ENCODE measurements at regions not wholly inside any gene's neighbourhood (a gene's known extent, or its start where the extent isn't known, plus 50 kb on each side); places are given as distances from the start of the nearest gene placed in this dataset.
"Not testable (repeated sequence)": the region's sequence is repeated elsewhere in the genome, so short reads cannot be mapped to it uniquely, and the experiment has no call there.

DNA sequence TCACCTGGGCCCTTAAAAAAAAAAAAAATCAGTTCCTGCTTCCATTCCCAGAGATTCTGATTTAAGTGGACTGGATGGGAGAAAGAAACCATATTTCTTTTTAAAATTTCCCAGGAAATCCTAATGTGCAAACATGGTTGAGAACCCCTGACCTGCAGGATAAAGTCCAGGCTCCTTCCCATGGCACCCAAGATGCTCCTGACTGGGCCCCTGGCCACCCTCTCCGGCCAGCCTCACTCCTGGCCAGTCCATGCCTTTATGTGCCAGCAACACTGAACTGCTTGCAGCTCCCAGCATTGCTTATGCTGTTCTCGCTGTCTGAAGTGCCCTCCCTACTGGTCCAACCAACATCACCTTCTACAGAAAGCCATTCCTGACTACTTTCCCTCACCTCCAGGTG lies 93.9 kb downstream of the TEX35 start:
- Histone ChIP-seq H3K27me3 (ENCODE audit: control insufficient read depth, insufficient read depth, low read length, poor library complexity, severe bottlenecking) (no peaks in the 10 kb centered on the region), H3K9ac (ENCODE audit: extremely low read depth, low read length, poor library complexity, severe bottlenecking) (no peak overlapping the region), H3K4me3 (ENCODE audit: low read length) (no peak overlapping the region), H3K27ac (ENCODE audit: low read depth, low read length) (no peak overlapping the region), H3K4me1 (ENCODE audit: control insufficient read depth, insufficient read depth, low read length) (no peaks in the 10 kb centered on the region), H3K9me3 (ENCODE audit: control insufficient read depth, low read length) (no peaks in the 10 kb centered on the region), H3K36me3 (ENCODE audit: control insufficient read depth, insufficient read depth, low read length) (no peaks in the 10 kb centered on the region)
- no peaks in the 10 kb centered on the region for H3K36me3 Mint-ChIP-seq (ENCODE audit: low read depth)
- no peak overlapping the region for H3K27ac Mint-ChIP-seq
- TF ChIP-seq, protein P1, sequence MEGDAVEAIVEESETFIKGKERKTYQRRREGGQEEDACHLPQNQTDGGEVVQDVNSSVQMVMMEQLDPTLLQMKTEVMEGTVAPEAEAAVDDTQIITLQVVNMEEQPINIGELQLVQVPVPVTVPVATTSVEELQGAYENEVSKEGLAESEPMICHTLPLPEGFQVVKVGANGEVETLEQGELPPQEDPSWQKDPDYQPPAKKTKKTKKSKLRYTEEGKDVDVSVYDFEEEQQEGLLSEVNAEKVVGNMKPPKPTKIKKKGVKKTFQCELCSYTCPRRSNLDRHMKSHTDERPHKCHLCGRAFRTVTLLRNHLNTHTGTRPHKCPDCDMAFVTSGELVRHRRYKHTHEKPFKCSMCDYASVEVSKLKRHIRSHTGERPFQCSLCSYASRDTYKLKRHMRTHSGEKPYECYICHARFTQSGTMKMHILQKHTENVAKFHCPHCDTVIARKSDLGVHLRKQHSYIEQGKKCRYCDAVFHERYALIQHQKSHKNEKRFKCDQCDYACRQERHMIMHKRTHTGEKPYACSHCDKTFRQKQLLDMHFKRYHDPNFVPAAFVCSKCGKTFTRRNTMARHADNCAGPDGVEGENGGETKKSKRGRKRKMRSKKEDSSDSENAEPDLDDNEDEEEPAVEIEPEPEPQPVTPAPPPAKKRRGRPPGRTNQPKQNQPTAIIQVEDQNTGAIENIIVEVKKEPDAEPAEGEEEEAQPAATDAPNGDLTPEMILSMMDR (conservative IDR thresholded peaks at IDR 0.05) = no peak
- peaks cover 5% of the 10 kb centered on the region for H3K4me1 Mint-ChIP-seq
- no peak for DNase-seq
- H3K27me3 Mint-ChIP-seq (ENCODE audit: insufficient read depth) = no peaks in the 10 kb centered on the region
- H3K4me3 Mint-ChIP-seq = no peak overlapping the region
- 92 to 100% methylated on average over 1 to 2 of the region's 2 CpGs for WGBS, 2 experiments (ENCODE audit: insufficient coverage in 1 of 2, insufficient read length in 1 of 2)
- no peaks in the 10 kb centered on the region for H3K9me3 Mint-ChIP-seq

DNA sequence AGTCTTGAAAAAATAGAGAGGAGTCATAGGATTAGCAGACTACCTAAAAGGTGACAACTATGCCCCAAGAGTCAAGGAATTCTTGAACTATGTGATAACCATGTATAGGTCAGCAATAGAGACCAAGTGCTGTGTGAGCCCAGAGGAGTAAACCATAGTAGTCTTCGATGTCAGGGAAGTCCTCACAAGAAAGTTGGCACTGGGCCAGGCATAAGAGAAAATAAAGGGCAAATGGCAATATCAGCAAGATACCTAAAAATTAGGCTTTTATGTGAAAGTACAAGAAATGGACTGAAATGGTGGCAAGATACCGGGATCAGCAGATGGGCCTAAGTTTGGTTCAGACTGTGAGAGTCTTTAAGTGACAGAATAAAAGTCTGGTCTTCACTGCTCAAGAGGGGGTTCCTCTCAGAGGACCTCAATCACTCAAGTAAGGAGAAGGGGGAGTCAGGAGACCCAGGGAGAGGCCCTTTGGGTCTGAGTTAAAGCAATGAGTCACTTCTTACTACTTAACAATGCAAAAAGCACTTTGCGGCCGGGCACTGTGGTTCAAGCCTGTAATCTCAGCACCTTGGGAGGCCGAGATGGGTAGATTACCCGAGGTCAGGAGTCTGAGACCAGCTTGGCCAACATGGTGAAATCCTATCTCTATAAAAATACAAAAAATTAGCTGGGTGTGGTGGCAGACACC lies 95.0 kb downstream of the TEX35 start:
- Histone ChIP-seq H3K27me3 (ENCODE audit: control insufficient read depth, insufficient read depth, low read length, poor library complexity, severe bottlenecking) (no peaks in the 10 kb centered on the region), H3K4me1 (ENCODE audit: control insufficient read depth, insufficient read depth, low read length) (no peaks in the 10 kb centered on the region), H3K9me3 (ENCODE audit: control insufficient read depth, low read length) (no peaks in the 10 kb centered on the region), H3K27ac (ENCODE audit: low read depth, low read length) (no peak overlapping the region), H3K9ac (ENCODE audit: extremely low read depth, low read length, poor library complexity, severe bottlenecking) (no peak overlapping the region), H3K4me3 (ENCODE audit: low read length) (no peak overlapping the region), H3K36me3 (ENCODE audit: control insufficient read depth, insufficient read depth, low read length) (no peaks in the 10 kb centered on the region)
- 90 to 93% methylated on average over 3 to 6 of the region's 6 CpGs for WGBS, 2 experiments (ENCODE audit: insufficient coverage in 1 of 2, insufficient read length in 1 of 2)
- Mint-ChIP-seq H3K36me3 (ENCODE audit: low read depth) (no peaks in the 10 kb centered on the region), H3K4me3 (no peak overlapping the region), H3K27me3 (ENCODE audit: insufficient read depth) (no peaks in the 10 kb centered on the region), H3K27ac (no peak overlapping the region), H3K4me1 (peaks cover 5% of the 10 kb centered on the region), H3K9me3 (no peaks in the 10 kb centered on the region)
- TF ChIP-seq, protein P1 (conservative IDR thresholded peaks at IDR 0.05) = no peak
- no peak for DNase-seq

DNA sequence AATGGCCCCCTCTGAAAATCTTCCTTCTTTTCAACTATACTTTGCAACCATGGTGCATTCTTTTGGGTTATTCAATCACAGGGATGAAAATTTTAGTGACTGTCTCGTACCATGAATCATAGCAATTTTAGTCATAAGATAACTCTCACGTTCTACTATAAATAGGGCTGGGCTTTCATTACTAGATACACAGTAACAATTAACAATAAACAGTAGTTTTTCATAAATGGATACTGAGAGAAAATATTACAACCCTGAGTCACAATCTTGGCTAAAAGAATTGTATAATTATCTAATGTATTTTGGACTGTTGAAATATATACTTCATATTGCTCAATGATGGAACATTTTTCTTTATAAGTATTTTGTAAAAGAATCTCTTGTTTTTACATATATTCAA lies 96.1 kb downstream of the TEX35 start:
- Mint-ChIP-seq H3K27me3 (ENCODE audit: insufficient read depth) (no peaks in the 10 kb centered on the region), H3K36me3 (ENCODE audit: low read depth) (no peaks in the 10 kb centered on the region), H3K4me1 (peaks cover 5% of the 10 kb centered on the region), H3K27ac (no peak overlapping the region), H3K9me3 (no peaks in the 10 kb centered on the region), H3K4me3 (no peak overlapping the region)
- TF ChIP-seq, protein P1 (conservative IDR thresholded peaks at IDR 0.05) = no peak
- Histone ChIP-seq H3K4me3 (ENCODE audit: low read length) (no peak overlapping the region), H3K36me3 (ENCODE audit: control insufficient read depth, insufficient read depth, low read length) (no peaks in the 10 kb centered on the region), H3K9ac (ENCODE audit: extremely low read depth, low read length, poor library complexity, severe bottlenecking) (no peak overlapping the region), H3K27me3 (ENCODE audit: control insufficient read depth, insufficient read depth, low read length, poor library complexity, severe bottlenecking) (no peaks in the 10 kb centered on the region), H3K9me3 (ENCODE audit: control insufficient read depth, low read length) (no peaks in the 10 kb centered on the region), H3K4me1 (ENCODE audit: control insufficient read depth, insufficient read depth, low read length) (no peaks in the 10 kb centered on the region), H3K27ac (ENCODE audit: low read depth, low read length) (no peak overlapping the region)
- DNase-seq = no peak
- WGBS, 2 experiments (ENCODE audit: insufficient coverage in 1 of 2, insufficient read length in 1 of 2) = 98 to 100% methylated on average over 1 to 2 of the region's 2 CpGs

DNA sequence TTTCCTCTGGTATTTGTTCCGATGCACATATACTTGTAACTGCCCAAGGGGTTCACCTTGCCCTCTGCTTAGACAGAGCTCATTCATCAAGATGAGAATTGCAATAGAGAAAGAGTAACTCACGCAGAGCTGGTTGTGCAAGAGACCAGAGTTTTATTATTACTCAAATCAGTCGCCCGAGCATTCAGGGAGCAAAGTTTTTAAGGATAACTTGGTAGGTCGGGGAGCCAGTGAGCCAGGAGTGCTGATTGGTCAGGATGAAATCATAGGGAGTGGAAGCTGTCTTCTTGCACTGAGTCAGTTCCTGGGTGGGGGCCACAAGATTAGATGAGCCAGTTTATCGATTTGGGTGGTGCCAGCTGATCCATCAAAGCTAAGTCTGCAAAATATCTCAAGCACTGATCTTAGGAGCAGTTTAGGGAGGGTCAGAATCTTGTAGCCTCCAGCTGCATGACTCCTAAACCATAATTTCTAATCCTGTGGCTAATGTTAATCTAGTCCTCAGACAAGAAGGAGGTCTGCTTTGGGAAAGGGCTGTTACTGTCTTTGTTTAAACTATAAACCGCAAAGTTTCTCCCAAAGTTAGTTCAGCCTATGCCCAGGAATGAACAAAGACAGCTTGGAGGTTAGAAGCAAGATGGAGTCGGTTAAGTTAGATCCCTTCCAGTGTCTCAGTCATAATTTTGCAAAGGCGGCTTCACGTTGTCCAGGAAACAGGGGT lies 97.9 kb downstream of the TEX35 start:
- H3K27ac Mint-ChIP-seq; H3K4me1 Mint-ChIP-seq; H3K36me3 ChIP-seq (ENCODE audit: control insufficient read depth, insufficient read depth, low read length); DNase-seq; H3K4me3 ChIP-seq (ENCODE audit: low read length); H3K9me3 ChIP-seq (ENCODE audit: control insufficient read depth, low read length); H3K4me3 Mint-ChIP-seq; H3K9ac ChIP-seq (ENCODE audit: extremely low read depth, low read length, poor library complexity, severe bottlenecking); H3K27me3 ChIP-seq (ENCODE audit: control insufficient read depth, insufficient read depth, low read length, poor library complexity, severe bottlenecking); H3K9me3 Mint-ChIP-seq; H3K4me1 ChIP-seq (ENCODE audit: control insufficient read depth, insufficient read depth, low read length); H3K27me3 Mint-ChIP-seq (ENCODE audit: insufficient read depth); H3K36me3 Mint-ChIP-seq (ENCODE audit: low read depth); H3K27ac ChIP-seq (ENCODE audit: low read depth, low read length): not testable (repeated sequence)
- 89 to 92% methylated on average over 7 to 10 of the region's 10 CpGs for WGBS, 2 experiments (ENCODE audit: insufficient coverage in 1 of 2, insufficient read length in 1 of 2)
